IMR-90 (cell line): ENCODE measurements at regions not wholly inside any gene's neighbourhood (a gene's known extent, or its start where the extent isn't known, plus 50 kb on each side); places are given as distances from the start of the nearest gene placed in this dataset.

Source experiments
- ATAC-seq: fragments of 200-7000 bp; cut with Tn5 transposase; 2 replicates; pipeline ENCODE4 v1.9.1; 2020; ENCODE audit warnings: low read depth, mild to moderate bottlenecking, moderate library complexity
- BruUV-seq: library from RNA; stranded (reverse); fragments of 400-500 nt; replicated peaks from 2 replicates; lab custom pipeline; 2021; lab: Mats Ljungman, UMichigan
- CTCF ChIA-PET: fragments of 300-600 bp; formaldehyde crosslinking; extraction: SDS; loops from one replicate; lab custom pipeline; 2021; ENCODE audit warnings: antibody characterized with exemption; lab: Yijun Ruan, JAX
- POLR2A ChIA-PET: fragments of 300-600 bp; sonication (Branson Sonifier 250); formaldehyde crosslinking; loops from one replicate; lab custom pipeline; 2022; ENCODE audit warnings: antibody characterized with exemption; ENCODE audit not compliant: unreplicated experiment; lab: Charles Lee
- DNase-seq: peaks from one replicate; pipeline ENCODE4 v3.0.0; 2013
- H2AFZ ChIP-seq: replicated peaks from 2 replicates; pipeline ENCODE3; 2013; ENCODE audit warnings: low read length, mild to moderate bottlenecking; ENCODE audit not compliant: poor library complexity
- H2AK5ac ChIP-seq: 2 replicates; pipeline ENCODE4 v1.6.1; 2013; ENCODE audit warnings: low read depth, low read length, inconsistent platforms
- H2AK9ac ChIP-seq: replicated peaks from 2 replicates; pipeline ENCODE3; 2013; ENCODE audit warnings: mild to moderate bottlenecking, low read depth, low read length, moderate library complexity; ENCODE audit not compliant: poor library complexity
- H2BK120ac ChIP-seq: 2 replicates; pipeline ENCODE4 v1.6.1; 2013; ENCODE audit warnings: low read depth, low read length, inconsistent platforms
- H2BK15ac ChIP-seq: 3 replicates; pipeline ENCODE4 v1.6.1; 2013; ENCODE audit warnings: low read depth, low read length, inconsistent platforms
- H2BK20ac ChIP-seq: 2 replicates; pipeline ENCODE4 v1.6.1; 2013; ENCODE audit warnings: low read depth, mild to moderate bottlenecking, inconsistent platforms, low read length, moderate library complexity
- H2BK5ac ChIP-seq: 2 replicates; pipeline ENCODE4 v1.6.1; 2013; ENCODE audit warnings: mild to moderate bottlenecking, low read depth, low read length, inconsistent platforms; ENCODE audit not compliant: poor library complexity, severe bottlenecking
- H3K14ac ChIP-seq: replicated peaks from 2 replicates; pipeline ENCODE4 v1.6.1; 2013; ENCODE audit warnings: low read depth, low read length, inconsistent platforms
- H3K18ac ChIP-seq: 2 replicates; pipeline ENCODE4 v1.6.1; 2013; ENCODE audit warnings: low read depth, low read length, control low read depth
- H3K23ac ChIP-seq: 2 replicates; pipeline ENCODE4 v1.6.1; 2013; ENCODE audit warnings: low read depth, low read length, inconsistent platforms
- H3K27ac ChIP-seq: 2 replicates; pipeline ENCODE4 v1.5.1; 2013; ENCODE audit warnings: mild to moderate bottlenecking, control low read depth, low read length; ENCODE audit not compliant: insufficient read depth
- H3K27me3 ChIP-seq: 2 replicates; pipeline ENCODE4 v1.6.1; 2013; ENCODE audit warnings: low read length; ENCODE audit not compliant: control insufficient read depth, insufficient read depth
- H3K36me3 ChIP-seq: 2 replicates; pipeline ENCODE4 v1.6.1; 2013; ENCODE audit warnings: low read length, mixed read lengths; ENCODE audit not compliant: control insufficient read depth, insufficient read depth
- H3K4ac ChIP-seq: 2 replicates; pipeline ENCODE4 v1.6.1; 2013; ENCODE audit warnings: low read depth, low read length, inconsistent platforms
- H3K4me1 ChIP-seq: 2 replicates; pipeline ENCODE4 v1.6.1; 2013; ENCODE audit warnings: low read length, mixed read lengths; ENCODE audit not compliant: control insufficient read depth, insufficient read depth
- H3K4me2 ChIP-seq: 2 replicates; pipeline ENCODE4 v1.6.1; 2013; ENCODE audit warnings: low read depth, mild to moderate bottlenecking, control low read depth, low read length, moderate library complexity
- H3K4me3 ChIP-seq: 2 replicates; pipeline ENCODE4 v1.5.1; 2013; ENCODE audit warnings: low read depth, mild to moderate bottlenecking, control low read depth, low read length, moderate library complexity; ENCODE audit not compliant: insufficient read depth
- H3K56ac ChIP-seq: 2 replicates; pipeline ENCODE4 v1.6.1; 2013; ENCODE audit warnings: low read length, inconsistent platforms; ENCODE audit not compliant: insufficient read depth; ENCODE audit errors: extremely low read depth
- H3K79me1 ChIP-seq, 2 experiments: 2 replicates each; pipeline ENCODE4 v1.6.1; 2013; ENCODE audit warnings: low read length in 2 of 2, inconsistent platforms in 1 of 2, low read depth in 1 of 2
- H3K9ac ChIP-seq: 2 replicates; pipeline ENCODE4 v1.6.1; 2013; ENCODE audit warnings: low read depth, low read length, control low read depth
- H3K9me1 ChIP-seq: 2 replicates; pipeline ENCODE4 v1.6.1; 2013; ENCODE audit warnings: low read length, inconsistent platforms; ENCODE audit not compliant: insufficient read depth
- H3K9me3 ChIP-seq: 2 replicates; pipeline ENCODE4 v1.6.1; 2013; ENCODE audit warnings: low read length; ENCODE audit not compliant: control insufficient read depth, insufficient read depth
- H4K20me1 ChIP-seq: 2 replicates; pipeline ENCODE4 v1.6.1; 2013; ENCODE audit warnings: low read length, inconsistent platforms; ENCODE audit not compliant: insufficient read depth
- H4K5ac ChIP-seq: 2 replicates; pipeline ENCODE4 v1.6.1; 2013; ENCODE audit warnings: mild to moderate bottlenecking, low read depth, low read length, control low read depth
- H4K8ac ChIP-seq, 2 experiments: 2 replicates each; pipeline ENCODE4 v1.6.1; 2013; ENCODE audit warnings: low read depth in 2 of 2, low read length in 2 of 2, control low read depth in 1 of 2, inconsistent platforms in 1 of 2
- H4K91ac ChIP-seq: 2 replicates; pipeline ENCODE4 v1.6.1; 2013; ENCODE audit warnings: low read depth, low read length, inconsistent platforms; ENCODE audit not compliant: insufficient read depth
- MAFK ChIP-seq: IDR thresholded peaks from 2 replicates; pipeline ENCODE4 v1.6.1; 2012; ENCODE audit warnings: low read depth, low read length, improper control_type of control experiment
- RAD21 ChIP-seq: IDR thresholded peaks from 2 replicates; pipeline ENCODE4 v1.6.1; 2012; ENCODE audit warnings: low read length, improper control_type of control experiment
- RCOR1 ChIP-seq: IDR thresholded peaks from 2 replicates; pipeline ENCODE4 v1.6.1; 2012; ENCODE audit warnings: mild to moderate bottlenecking, low read length, improper control_type of control experiment; ENCODE audit not compliant: insufficient replicate concordance
- dilution Hi-C: fragments of 300-500 bp; cut with HindIII; formaldehyde crosslinking; loops from one replicate; pipeline ENCODE4 v1.14.3; 2018; ENCODE audit warnings: low sequenced_read_pairs; ENCODE audit not compliant: unreplicated experiment
- in situ Hi-C: fragments of 300-500 bp; cut with MboI; formaldehyde crosslinking; loops from 3 replicates; pipeline ENCODE4 v1.14.3; 2019; ENCODE audit warnings: low sequenced_read_pairs, inconsistent platforms, mixed read lengths
- intact Hi-C: fragments of 100-400 bp; cut with micrococcal nuclease; formaldehyde crosslinking; loops from 2 replicates; pipeline ENCODE4 v1.10.0; 2022
- TF ChIP-seq, protein P1 (sequence below): fragments of 150-350 bp; IDR thresholded peaks from 2 replicates; pipeline ENCODE4 v1.6.1; 2017; ENCODE audit warnings: mild to moderate bottlenecking, antibody characterized with exemption, low read length, low read depth

DNA sequence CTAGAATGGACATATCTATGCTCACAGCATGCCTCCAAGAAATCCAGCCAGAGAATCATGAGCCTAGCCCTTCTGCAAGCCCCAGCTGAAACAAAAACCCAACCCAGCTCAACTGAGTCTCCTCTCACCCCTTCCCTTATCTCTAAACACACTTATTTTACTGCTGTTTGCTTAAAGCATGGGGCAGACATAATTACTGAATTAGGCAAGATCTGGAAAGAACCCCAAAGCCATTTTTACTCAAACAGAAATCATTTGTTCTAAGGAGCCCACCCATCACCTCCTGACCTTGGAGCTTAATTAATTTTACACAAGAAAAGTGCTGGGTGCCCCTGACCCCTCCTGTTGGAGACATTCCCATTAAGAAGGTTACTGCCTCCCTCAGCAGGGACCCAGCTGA is 291.6 kb downstream of the MAFB start:
- ChIA-PET CTCF (no interaction called here), POLR2A (no interaction called here)
- Histone ChIP-seq H2BK120ac (no peak overlapping the region), H2AK9ac (no peak overlapping the region), H2BK20ac (no peak overlapping the region), H4K5ac (no peak overlapping the region), H3K4me3 (no peak overlapping the region), H4K8ac (no peak overlapping the region), H3K9ac (no peak overlapping the region), H3K4me1 (no peaks in the 10 kb centered on the region), H3K9me3 (no peaks in the 10 kb centered on the region), H3K9me1 (no peaks in the 10 kb centered on the region), H2AFZ (no peak overlapping the region), H3K27me3 (no peaks in the 10 kb centered on the region), H2AK5ac (no peak overlapping the region), H3K27ac (no peak overlapping the region), H2BK5ac (no peak overlapping the region), H3K36me3 (no peaks in the 10 kb centered on the region), H3K79me1 (no peaks in the 10 kb centered on the region), H2BK15ac (no peak overlapping the region), H3K4ac (no peak overlapping the region), H3K18ac (no peak overlapping the region), H3K4me2 (no peak overlapping the region), H3K14ac (no peak overlapping the region), H4K91ac (no peak overlapping the region), H3K56ac (no peak overlapping the region), H4K20me1 (no peaks in the 10 kb centered on the region), H3K23ac (no peak overlapping the region)
- BruUV-seq: no TSS peak
- ATAC-seq: no peak
- intact Hi-C loops: no loop called here
- no peak for DNase-seq
- in situ Hi-C loops: no loop called here
- TF ChIP-seq RCOR1 (no peak), MAFK (no peak), RAD21 (no peak)
- TF ChIP-seq, protein P1, sequence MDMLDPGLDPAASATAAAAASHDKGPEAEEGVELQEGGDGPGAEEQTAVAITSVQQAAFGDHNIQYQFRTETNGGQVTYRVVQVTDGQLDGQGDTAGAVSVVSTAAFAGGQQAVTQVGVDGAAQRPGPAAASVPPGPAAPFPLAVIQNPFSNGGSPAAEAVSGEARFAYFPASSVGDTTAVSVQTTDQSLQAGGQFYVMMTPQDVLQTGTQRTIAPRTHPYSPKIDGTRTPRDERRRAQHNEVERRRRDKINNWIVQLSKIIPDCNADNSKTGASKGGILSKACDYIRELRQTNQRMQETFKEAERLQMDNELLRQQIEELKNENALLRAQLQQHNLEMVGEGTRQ: no peak
- dilution Hi-C loops: no loop called here
